PC-3 (cell line): ENCODE measurements at regions not wholly inside any gene's neighbourhood (a gene's known extent, or its start where the extent isn't known, plus 50 kb on each side); places are given as distances from the start of the nearest gene placed in this dataset.

Experiments used
- ATAC-seq: fragments of 200-7000 bp; cut with Tn5 transposase; 2 replicates; pipeline ENCODE4 v1.9.1; 2020; ENCODE audit warnings: mild to moderate bottlenecking, moderate library complexity
- BruUV-seq: library from RNA; stranded (reverse); fragments of 400-500 nt; replicated peaks from 2 replicates; lab custom pipeline; 2021; lab: Mats Ljungman, UMichigan
- CTCF ChIA-PET: fragments of 300-600 bp; sonication (Branson Sonifier 250); formaldehyde crosslinking; loops from one replicate; lab custom pipeline; 2022; ENCODE audit warnings: antibody characterized with exemption; lab: Charles Lee
- POLR2A ChIA-PET: fragments of 300-600 bp; sonication (Branson Sonifier 250); formaldehyde crosslinking; loops from one replicate; lab custom pipeline; 2022; ENCODE audit warnings: antibody characterized with exemption; ENCODE audit not compliant: unreplicated experiment; lab: Charles Lee
- DNase-seq: peaks from one replicate; pipeline ENCODE4 v3.0.0-alpha.2; 2015
- H2AFZ ChIP-seq: fragments of 300-600 bp; sonication (generic); 2 replicates; pipeline ENCODE4 v1.6.0; 2016; ENCODE audit warnings: antibody characterized with exemption, low read length
- H3F3A ChIP-seq: fragments of 300-600 bp; sonication (generic); one replicate; pipeline ENCODE4 v1.6.0; 2017; ENCODE audit warnings: antibody characterized with exemption, low read length, control low read depth, mild to moderate bottlenecking; ENCODE audit not compliant: unreplicated experiment
- H3K27ac ChIP-seq: fragments of 300-600 bp; sonication (generic); 2 replicates; pipeline ENCODE4 v1.5.1; 2016; ENCODE audit warnings: mild to moderate bottlenecking, low read length
- H3K27me3 ChIP-seq: fragments of 300-600 bp; sonication (generic); 2 replicates; pipeline ENCODE4 v1.6.1; 2016; ENCODE audit warnings: low read length, mixed read lengths
- H3K36me3 ChIP-seq: fragments of 300-600 bp; sonication (generic); 2 replicates; pipeline ENCODE4 v1.6.1; 2016; ENCODE audit warnings: low read depth, mixed run types, low read length, mixed read lengths
- H3K4me1 ChIP-seq: fragments of 300-600 bp; sonication (generic); 2 replicates; pipeline ENCODE4 v1.5.1; 2016; ENCODE audit warnings: low read length; ENCODE audit not compliant: insufficient read depth
- H3K4me2 ChIP-seq: fragments of 300-600 bp; sonication (generic); 2 replicates; pipeline ENCODE4 v1.6.0; 2016; ENCODE audit warnings: low read length
- H3K4me3 ChIP-seq: fragments of 300-600 bp; sonication (generic); 2 replicates; pipeline ENCODE4 v1.5.1; 2016; ENCODE audit warnings: mild to moderate bottlenecking, low read length, mixed read lengths
- H3K79me2 ChIP-seq: fragments of 300-600 bp; sonication (generic); 2 replicates; pipeline ENCODE4 v1.6.1; 2017; ENCODE audit warnings: low read length, mixed read lengths
- H3K9ac ChIP-seq: fragments of 300-600 bp; sonication (generic); 2 replicates; pipeline ENCODE4 v1.6.0; 2016; ENCODE audit warnings: mild to moderate bottlenecking, low read length
- H3K9me2 ChIP-seq: fragments of 300-600 bp; sonication (generic); replicated peaks from 2 replicates; pipeline ENCODE4 v1.6.1; 2016; ENCODE audit warnings: mixed run types, low read length, mixed read lengths
- H3K9me3 ChIP-seq: fragments of 300-600 bp; sonication (generic); 2 replicates; pipeline ENCODE4 v1.6.1; 2016; ENCODE audit warnings: low read length, mixed read lengths
- H4K20me1 ChIP-seq: fragments of 300-600 bp; sonication (generic); 2 replicates; pipeline ENCODE4 v1.6.1; 2016; ENCODE audit warnings: low read length, mixed read lengths
- EZH2 ChIP-seq: fragments of 300-600 bp; sonication (generic); IDR thresholded peaks from one replicate; pipeline ENCODE4 v1.6.1; 2017; ENCODE audit warnings: antibody characterized with exemption, mild to moderate bottlenecking, low read length; ENCODE audit not compliant: unreplicated experiment
- EZH2phosphoT487 ChIP-seq: fragments of 300-600 bp; sonication (generic); IDR thresholded peaks from 2 replicates; pipeline ENCODE4 v1.6.1; 2018; ENCODE audit warnings: mild to moderate bottlenecking, antibody characterized with exemption, low read length, borderline replicate concordance
- intact Hi-C: fragments of 100-400 bp; cut with micrococcal nuclease; formaldehyde crosslinking; loops from 2 replicates; pipeline ENCODE4 v1.9.0; 2023
- TF ChIP-seq, protein P1 (sequence below): fragments of 300-600 bp; sonication (generic); conservative IDR thresholded peaks from 2 replicates; pipeline ENCODE4 v1.5.1; 2017; ENCODE audit warnings: antibody characterized with exemption, low read depth, mild to moderate bottlenecking, low read length

DNA sequence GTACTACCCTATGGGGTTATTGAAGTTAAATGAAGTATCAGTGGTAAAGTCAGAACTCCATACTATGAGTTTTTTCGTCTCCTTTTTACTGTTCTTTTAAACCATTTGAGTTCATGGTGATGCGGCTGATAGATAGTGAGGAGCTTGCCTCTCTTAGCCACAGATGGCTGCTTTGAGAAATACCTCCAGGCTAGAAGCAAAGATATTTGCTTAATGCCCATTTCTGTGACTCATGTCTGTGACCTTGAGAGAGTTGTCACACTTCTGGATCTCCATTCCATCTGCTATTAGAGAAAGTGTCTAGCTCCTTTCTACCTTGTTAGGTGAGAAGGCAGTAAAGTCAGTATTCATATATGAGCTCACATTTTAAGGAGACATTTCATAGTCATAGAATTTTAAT lies 89.5 kb upstream of the PLXNA2 start:
- H3K36me3 ChIP-seq, result no peaks in the 10 kb centered on the region
- DNase-seq (peak; percentile 24), ATAC-seq (no peak)
- H3K4me3 ChIP-seq, result no peak overlapping the region
- no peak for TF ChIP-seq EZH2
- no peaks in the 10 kb centered on the region for H3K4me1 ChIP-seq
- H3K27ac ChIP-seq, result no peak overlapping the region
- H3F3A ChIP-seq, result no peaks in the 10 kb centered on the region
- H3K79me2 ChIP-seq, result no peaks in the 10 kb centered on the region
- ChIA-PET POLR2A (no interaction called here), CTCF (no interaction called here)
- no peaks in the 10 kb centered on the region for H3K27me3 ChIP-seq
- intact Hi-C loops, result no loop called here
- no peak overlapping the region for H3K9ac ChIP-seq
- H3K9me2 ChIP-seq, result no peaks in the 10 kb centered on the region
- no peaks in the 10 kb centered on the region for H3K9me3 ChIP-seq
- no TSS peak for BruUV-seq
- no peak overlapping the region for H3K4me2 ChIP-seq
- H2AFZ ChIP-seq, result no peak overlapping the region
- H4K20me1 ChIP-seq, result no peaks in the 10 kb centered on the region

DNA sequence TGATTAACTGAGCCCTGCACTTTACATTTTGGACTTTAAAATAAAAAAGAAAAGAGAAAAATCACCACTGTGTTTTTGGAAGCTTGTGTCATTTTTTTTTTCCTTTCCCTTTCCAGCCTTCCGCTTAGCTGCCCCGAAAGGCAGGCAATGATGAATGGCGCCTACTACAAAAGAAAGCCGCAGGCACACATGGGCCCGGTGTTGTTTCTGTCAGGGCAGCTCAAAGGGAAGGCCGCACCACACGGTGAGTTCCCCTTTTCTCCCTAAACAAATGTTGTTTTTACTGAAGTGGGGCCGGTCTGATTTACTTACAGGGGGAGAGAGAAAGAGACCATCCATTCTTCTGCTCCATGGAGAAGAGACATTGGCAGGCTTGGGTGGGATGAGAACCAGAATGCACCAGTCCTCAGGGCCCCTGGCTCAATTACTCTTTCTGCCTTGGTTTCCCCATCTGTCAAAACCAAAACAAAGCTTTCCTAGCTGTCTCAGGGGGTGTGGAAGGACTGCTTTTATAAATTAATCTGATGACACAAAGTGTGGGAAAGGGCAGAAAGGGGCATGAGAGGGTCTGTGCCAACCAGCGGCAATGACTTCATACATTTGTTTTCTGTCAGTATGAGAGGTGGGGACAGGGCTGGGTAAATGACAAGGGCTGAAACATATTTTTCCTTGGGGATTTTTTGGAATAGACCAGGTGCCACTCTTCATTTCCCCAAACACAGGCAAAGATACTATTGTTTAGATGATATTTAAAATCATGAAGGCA lies 91.4 kb upstream of the PLXNA2 start:
- Histone ChIP-seq H3K36me3 (no peaks in the 10 kb centered on the region), H3K9me2 (no peaks in the 10 kb centered on the region), H4K20me1 (no peaks in the 10 kb centered on the region), H3K9me3 (no peaks in the 10 kb centered on the region), H3K9ac (no peak overlapping the region), H3K79me2 (no peaks in the 10 kb centered on the region), H3K27me3 (no peaks in the 10 kb centered on the region), H3K27ac (no peak overlapping the region), H2AFZ (no peak overlapping the region), H3K4me3 (no peak overlapping the region), H3K4me1 (no peaks in the 10 kb centered on the region), H3K4me2 (no peak overlapping the region), H3F3A (no peaks in the 10 kb centered on the region)
- BruUV-seq, result no TSS peak
- no peak for DNase-seq
- no peak for ATAC-seq
- CTCF ChIA-PET, result no interaction called here
- POLR2A ChIA-PET, result no interaction called here
- TF ChIP-seq EZH2 (no peak), EZH2phosphoT487 (no peak)
- TF ChIP-seq, protein P1, sequence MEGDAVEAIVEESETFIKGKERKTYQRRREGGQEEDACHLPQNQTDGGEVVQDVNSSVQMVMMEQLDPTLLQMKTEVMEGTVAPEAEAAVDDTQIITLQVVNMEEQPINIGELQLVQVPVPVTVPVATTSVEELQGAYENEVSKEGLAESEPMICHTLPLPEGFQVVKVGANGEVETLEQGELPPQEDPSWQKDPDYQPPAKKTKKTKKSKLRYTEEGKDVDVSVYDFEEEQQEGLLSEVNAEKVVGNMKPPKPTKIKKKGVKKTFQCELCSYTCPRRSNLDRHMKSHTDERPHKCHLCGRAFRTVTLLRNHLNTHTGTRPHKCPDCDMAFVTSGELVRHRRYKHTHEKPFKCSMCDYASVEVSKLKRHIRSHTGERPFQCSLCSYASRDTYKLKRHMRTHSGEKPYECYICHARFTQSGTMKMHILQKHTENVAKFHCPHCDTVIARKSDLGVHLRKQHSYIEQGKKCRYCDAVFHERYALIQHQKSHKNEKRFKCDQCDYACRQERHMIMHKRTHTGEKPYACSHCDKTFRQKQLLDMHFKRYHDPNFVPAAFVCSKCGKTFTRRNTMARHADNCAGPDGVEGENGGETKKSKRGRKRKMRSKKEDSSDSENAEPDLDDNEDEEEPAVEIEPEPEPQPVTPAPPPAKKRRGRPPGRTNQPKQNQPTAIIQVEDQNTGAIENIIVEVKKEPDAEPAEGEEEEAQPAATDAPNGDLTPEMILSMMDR, result no peak
- intact Hi-C loops, result no loop called here

DNA sequence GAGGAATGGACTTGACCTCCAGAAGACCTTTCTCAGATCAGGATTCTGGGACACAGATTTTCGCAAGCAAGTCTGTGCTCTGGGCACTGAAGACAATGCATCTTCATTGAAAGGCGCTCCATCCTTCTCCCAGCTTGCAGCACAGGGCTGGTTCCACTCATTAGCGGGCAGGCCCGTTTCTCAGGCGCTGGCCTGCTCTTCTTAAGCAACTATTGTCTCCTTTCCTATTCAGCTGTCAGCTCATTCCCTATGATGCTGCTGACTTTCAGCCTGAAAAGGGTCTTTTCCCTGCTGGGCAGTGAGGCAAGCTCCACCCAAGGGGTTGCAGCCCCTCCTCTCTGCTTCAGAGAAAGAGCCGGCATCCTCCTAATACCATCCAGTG lies 91.9 kb upstream of the PLXNA2 start:
- no peak overlapping the region for H3K27ac ChIP-seq
- H3K9ac ChIP-seq, result no peak overlapping the region
- H3K27me3 ChIP-seq, result no peaks in the 10 kb centered on the region
- no peaks in the 10 kb centered on the region for H3F3A ChIP-seq
- no peaks in the 10 kb centered on the region for H3K9me2 ChIP-seq
- H3K79me2 ChIP-seq, result no peaks in the 10 kb centered on the region
- TF ChIP-seq EZH2phosphoT487 (no peak), EZH2 (no peak)
- TF ChIP-seq, protein P1, result no peak
- no peak overlapping the region for H3K4me2 ChIP-seq
- H3K4me1 ChIP-seq, result no peaks in the 10 kb centered on the region
- H3K4me3 ChIP-seq, result no peak overlapping the region
- intact Hi-C loops, result no loop called here
- ATAC-seq, result no peak
- CTCF ChIA-PET, result interaction anchor here (0.7 kb wide), 1 partner anchor 13 kb away, joined by 13 read pairs; no protein-coding TSS in a partner anchor
- no peak overlapping the region for H2AFZ ChIP-seq
- BruUV-seq, result no TSS peak
- no peaks in the 10 kb centered on the region for H3K36me3 ChIP-seq
- H3K9me3 ChIP-seq, result no peaks in the 10 kb centered on the region
- DNase-seq, result no peak
- POLR2A ChIA-PET, result no interaction called here
- H4K20me1 ChIP-seq, result no peaks in the 10 kb centered on the region
